GM23248 (cell line): ENCODE measurements at regions not wholly inside any gene's neighbourhood (a gene's known extent, or its start where the extent isn't known, plus 50 kb on each side); places are given as distances from the start of the nearest gene placed in this dataset.
"Not testable (repeated sequence)": the region's sequence is repeated elsewhere in the genome, so short reads cannot be mapped to it uniquely, and the experiment has no call there.

Experiments
- DNase-seq: peaks from one replicate; pipeline ENCODE4 v3.0.0-alpha.2; 2015
- H2AFZ ChIP-seq: fragments of 200-600 bp; sonication (generic); 2 replicates; pipeline ENCODE4 v1.6.1; 2016; ENCODE audit warnings: antibody characterized with exemption
- H3F3A ChIP-seq: fragments of 200-600 bp; sonication (generic); 2 replicates; pipeline ENCODE4 v1.6.1; 2016; ENCODE audit warnings: mild to moderate bottlenecking, antibody characterized with exemption, mixed run types; ENCODE audit not compliant: insufficient read depth
- H3K27ac ChIP-seq: fragments of 200-600 bp; sonication (generic); 2 replicates; pipeline ENCODE4 v1.5.1; 2016; ENCODE audit warnings: mild to moderate bottlenecking
- H3K27me3 ChIP-seq: fragments of 200-600 bp; sonication (generic); replicated peaks from 2 replicates; pipeline ENCODE4 v1.6.1; 2016; ENCODE audit warnings: mild to moderate bottlenecking; ENCODE audit not compliant: insufficient read depth
- H3K36me3 ChIP-seq: fragments of 200-600 bp; sonication (generic); 2 replicates; pipeline ENCODE4 v1.6.1; 2016; ENCODE audit warnings: low read depth, mild to moderate bottlenecking
- H3K4me1 ChIP-seq: fragments of 200-600 bp; sonication (generic); 2 replicates; pipeline ENCODE4 v1.6.1; 2016; ENCODE audit warnings: mild to moderate bottlenecking; ENCODE audit not compliant: insufficient read depth
- H3K4me2 ChIP-seq: fragments of 200-600 bp; sonication (generic); one replicate; pipeline ENCODE4 v1.6.1; 2016; ENCODE audit warnings: mild to moderate bottlenecking; ENCODE audit not compliant: unreplicated experiment
- H3K4me3 ChIP-seq: fragments of 200-600 bp; sonication (generic); 2 replicates; pipeline ENCODE4 v1.5.1; 2016; ENCODE audit warnings: mild to moderate bottlenecking
- H3K79me2 ChIP-seq: fragments of 200-600 bp; sonication (generic); 2 replicates; pipeline ENCODE4 v1.6.1; 2016; ENCODE audit warnings: mild to moderate bottlenecking; ENCODE audit not compliant: insufficient read depth
- H3K9ac ChIP-seq: fragments of 200-600 bp; sonication (generic); 2 replicates; pipeline ENCODE4 v1.6.1; 2016; ENCODE audit warnings: mild to moderate bottlenecking
- H3K9me2 ChIP-seq: fragments of 200-600 bp; sonication (generic); 2 replicates; pipeline ENCODE4 v1.6.1; 2016; ENCODE audit warnings: mixed run types, mild to moderate bottlenecking, moderate library complexity; ENCODE audit not compliant: insufficient read depth
- H3K9me3 ChIP-seq: fragments of 200-600 bp; sonication (generic); one replicate; pipeline ENCODE4 v1.6.1; 2017; ENCODE audit warnings: low read depth
- H4K20me1 ChIP-seq: fragments of 200-600 bp; sonication (generic); 2 replicates; pipeline ENCODE4 v1.6.0; 2016; ENCODE audit not compliant: insufficient read depth
- EZH2 ChIP-seq: fragments of 200-600 bp; sonication (generic); IDR thresholded peaks from 2 replicates; pipeline ENCODE4 v1.6.1; 2018; ENCODE audit warnings: antibody characterized with exemption, mild to moderate bottlenecking; ENCODE audit not compliant: insufficient read depth, poor library complexity, severe bottlenecking
- EZH2phosphoT487 ChIP-seq: fragments of 200-600 bp; sonication (generic); IDR thresholded peaks from 2 replicates; pipeline ENCODE4 v1.6.1; 2018; ENCODE audit warnings: antibody characterized with exemption, moderate library complexity, mild to moderate bottlenecking, low read depth; ENCODE audit not compliant: insufficient read depth
- WGBS, 2 experiments: methylation state at CpG; one replicate each; pipeline ENCODE4 v1.1.6; 2015 to 2017; ENCODE audit warnings: low lambda C conversion rate in 2 of 2, low coverage in 1 of 2; ENCODE audit errors: missing lambda C conversion rate in 2 of 2; 5-methylcytosine and 5-hydroxymethylcytosine counted together
- in situ Hi-C: fragments of 300-500 bp; cut with MboI; formaldehyde crosslinking; loops from 2 replicates; pipeline ENCODE4 v1.15.0; 2020

DNA sequence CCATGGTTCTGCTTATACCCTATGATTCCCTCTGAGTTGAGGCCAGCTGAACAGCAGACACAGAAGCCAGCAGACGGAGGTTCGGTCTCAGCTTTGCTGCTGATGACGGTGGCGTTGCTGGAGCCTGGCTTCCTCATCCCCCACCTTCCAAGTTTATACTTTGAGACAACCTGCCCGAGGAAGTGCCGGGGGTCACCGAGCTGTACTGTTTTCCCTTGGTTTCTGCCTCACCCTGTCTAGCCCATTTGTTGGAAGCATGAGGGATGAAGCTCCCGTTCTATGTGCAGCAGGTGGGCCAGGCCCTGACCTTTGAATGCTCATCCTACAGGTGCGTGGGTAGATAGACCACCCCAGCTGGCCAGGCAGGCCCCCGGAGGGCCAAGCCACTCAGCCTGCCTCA lies 117.3 kb downstream of the MYCN start:
- no peak overlapping the region for H3K4me2 ChIP-seq
- WGBS, 2 experiments = 44 to 51% methylated on average over 10 of the region's 10 CpGs
- TF ChIP-seq EZH2 (no peak), EZH2phosphoT487 (no peak)
- H3K27ac ChIP-seq = no peak overlapping the region
- no peaks in the 10 kb centered on the region for H3K9me3 ChIP-seq
- no peaks in the 10 kb centered on the region for H3F3A ChIP-seq
- no peak overlapping the region for H3K9ac ChIP-seq
- no peaks in the 10 kb centered on the region for H3K79me2 ChIP-seq
- DNase-seq = no peak
- no peak overlapping the region for H2AFZ ChIP-seq
- in situ Hi-C loops = no loop called here
- H3K27me3 ChIP-seq = no peaks in the 10 kb centered on the region
- no peaks in the 10 kb centered on the region for H3K4me1 ChIP-seq
- no peaks in the 10 kb centered on the region for H4K20me1 ChIP-seq
- no peak overlapping the region for H3K4me3 ChIP-seq
- no peaks in the 10 kb centered on the region for H3K36me3 ChIP-seq
- no peaks in the 10 kb centered on the region for H3K9me2 ChIP-seq

DNA sequence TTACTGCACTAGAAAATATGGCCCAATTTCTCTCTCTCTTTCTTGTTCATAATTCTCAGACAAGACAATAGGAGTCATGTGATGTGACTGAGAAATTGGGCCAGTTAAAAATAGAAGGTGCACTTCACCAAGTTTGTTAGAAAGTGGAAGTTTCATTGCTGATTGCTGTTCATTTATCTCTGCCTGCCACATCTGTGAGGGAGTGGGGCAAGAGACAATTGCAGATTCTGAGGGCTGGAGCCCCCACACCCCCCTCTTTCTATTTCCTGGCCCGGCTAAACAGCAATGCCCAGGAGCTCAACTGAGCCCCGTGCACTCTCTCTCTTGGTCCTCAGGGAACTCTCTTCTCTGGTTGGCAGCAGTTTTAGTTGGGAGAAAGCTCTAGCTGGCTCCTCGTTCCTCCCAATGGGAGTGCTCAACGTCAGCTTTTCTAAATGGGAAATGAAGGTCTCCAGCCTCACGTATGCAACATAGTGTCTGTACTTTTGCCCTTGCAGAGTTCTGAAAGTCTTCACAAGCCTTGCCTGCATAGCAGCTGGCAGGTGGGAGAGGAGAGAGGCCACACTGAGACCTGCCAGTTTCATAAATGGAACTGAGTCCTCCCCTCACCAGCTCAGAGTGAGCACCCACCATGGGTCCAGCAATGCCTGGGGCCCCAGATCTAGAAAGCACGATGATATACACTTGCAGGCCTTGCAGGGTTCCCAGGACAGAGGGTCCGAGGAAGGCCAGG lies 115.7 kb downstream of the MYCN start:
- H3K27me3 ChIP-seq = no peaks in the 10 kb centered on the region
- 3 to 11% methylated on average over 7 of the region's 7 CpGs for WGBS, 2 experiments
- H3K4me2 ChIP-seq = no peak overlapping the region
- H3K27ac ChIP-seq = no peak overlapping the region
- H3K36me3 ChIP-seq = no peaks in the 10 kb centered on the region
- in situ Hi-C loops = no loop called here
- H3F3A ChIP-seq = no peaks in the 10 kb centered on the region
- DNase-seq = no peak
- H3K4me3 ChIP-seq = no peak overlapping the region
- H3K79me2 ChIP-seq = no peaks in the 10 kb centered on the region
- no peak overlapping the region for H2AFZ ChIP-seq
- H3K9me2 ChIP-seq = no peaks in the 10 kb centered on the region
- H3K4me1 ChIP-seq = no peaks in the 10 kb centered on the region
- H3K9me3 ChIP-seq = no peaks in the 10 kb centered on the region
- TF ChIP-seq EZH2phosphoT487 (no peak), EZH2 (no peak)
- H4K20me1 ChIP-seq = no peaks in the 10 kb centered on the region
- no peak overlapping the region for H3K9ac ChIP-seq

DNA sequence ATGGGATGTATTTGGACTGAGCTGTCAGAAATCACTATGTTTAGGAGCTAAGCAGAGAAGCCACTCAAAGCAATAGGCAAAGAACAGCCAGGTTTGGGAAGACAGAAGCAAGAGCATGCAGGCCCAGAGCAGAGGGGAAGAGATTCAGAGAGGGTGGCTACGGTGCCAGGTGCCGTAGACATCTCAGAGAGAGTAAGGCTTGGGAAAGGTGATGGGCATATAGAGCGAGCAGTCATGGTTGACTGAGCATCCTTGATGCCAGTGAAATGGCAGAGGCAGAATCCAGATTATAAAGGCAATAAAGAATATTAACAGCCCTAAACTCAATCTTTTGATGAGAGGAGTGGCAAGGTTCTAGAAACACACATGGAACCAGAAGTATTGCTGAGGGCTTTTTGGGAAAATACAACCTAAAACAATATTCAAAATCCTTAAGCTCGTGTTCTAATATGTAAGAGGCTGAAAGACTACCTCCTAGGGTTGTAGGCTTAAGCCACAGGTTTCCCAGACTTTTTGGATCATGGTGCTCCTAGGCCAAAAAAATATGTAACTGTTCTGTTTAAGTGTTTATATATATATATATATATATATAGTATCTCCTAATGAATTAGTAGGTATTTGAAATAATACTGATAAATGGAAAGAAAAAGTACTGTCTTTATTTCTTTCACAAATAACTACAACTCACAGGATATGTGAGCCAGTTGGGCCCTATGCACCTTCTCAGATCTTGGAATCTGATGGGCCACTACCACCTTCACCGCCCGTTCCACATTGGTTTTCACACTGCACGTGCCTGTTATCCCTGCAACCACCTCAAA lies 113.3 kb downstream of the MYCN start:
- H3K36me3 ChIP-seq = no peaks in the 10 kb centered on the region
- H3K9me2 ChIP-seq = no peaks in the 10 kb centered on the region
- no peaks in the 10 kb centered on the region for H3K9me3 ChIP-seq
- 35 to 42% methylated on average over 7 of the region's 7 CpGs for WGBS, 2 experiments
- DNase-seq = no peak
- H4K20me1 ChIP-seq = no peaks in the 10 kb centered on the region
- H3K27ac ChIP-seq = no peak overlapping the region
- H3K27me3 ChIP-seq = no peaks in the 10 kb centered on the region
- H3K4me3 ChIP-seq = no peak overlapping the region
- no peaks in the 10 kb centered on the region for H3F3A ChIP-seq
- TF ChIP-seq EZH2 (no peak), EZH2phosphoT487 (no peak)
- no peak overlapping the region for H3K9ac ChIP-seq
- H2AFZ ChIP-seq = no peak overlapping the region
- H3K79me2 ChIP-seq = no peaks in the 10 kb centered on the region
- in situ Hi-C loops = no loop called here
- no peaks in the 10 kb centered on the region for H3K4me1 ChIP-seq
- no peak overlapping the region for H3K4me2 ChIP-seq

DNA sequence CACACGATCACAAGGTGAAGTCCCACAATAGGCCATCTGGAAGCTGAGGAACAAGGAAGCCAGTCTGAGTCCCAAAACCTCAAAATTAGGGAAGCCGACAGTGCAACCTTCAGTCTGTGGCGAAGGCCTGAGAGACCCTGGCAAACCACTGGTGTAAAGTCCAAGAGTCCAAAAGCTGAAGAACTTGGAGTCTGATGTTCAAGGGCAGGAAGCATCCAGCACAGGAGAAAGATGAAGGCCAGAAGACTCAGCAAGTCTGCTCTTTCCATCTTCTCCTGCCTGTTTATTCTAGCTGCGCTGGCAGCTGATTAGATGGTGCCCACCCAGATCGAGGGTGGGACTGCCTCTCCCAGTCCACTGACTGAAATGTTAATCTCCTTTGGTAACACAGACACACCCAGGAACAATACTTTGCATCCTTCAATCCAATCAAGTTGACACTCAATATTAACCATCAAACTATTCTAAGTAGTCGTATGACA lies 112.3 kb downstream of the MYCN start:
- H3K9ac ChIP-seq, H3K9me3 ChIP-seq, H3K4me2 ChIP-seq, H3K36me3 ChIP-seq, H3F3A ChIP-seq, H3K27ac ChIP-seq, DNase-seq, H3K4me3 ChIP-seq, H3K27me3 ChIP-seq, H4K20me1 ChIP-seq, H3K79me2 ChIP-seq, H3K4me1 ChIP-seq, H2AFZ ChIP-seq, H3K9me2 ChIP-seq, in situ Hi-C loops: not testable (repeated sequence)
- WGBS, 2 experiments = 21 to 25% methylated on average over 6 of the region's 6 CpGs
